GM23338 (cell line): ENCODE measurements at regions not wholly inside any gene's neighbourhood (a gene's known extent, or its start where the extent isn't known, plus 50 kb on each side); places are given as distances from the start of the nearest gene placed in this dataset.

Source experiments
- ATAC-seq: fragments of 200-7000 bp; cut with Tn5 transposase; 3 replicates; pipeline ENCODE4 v1.9.1; 2020
- DNase-seq: peaks from one replicate; pipeline ENCODE4 v3.0.0-alpha.2; 2015; ENCODE audit warnings: low spot score
- H2AFZ ChIP-seq: fragments of 200-600 bp; sonication (generic); 2 replicates; pipeline ENCODE4 v1.8.0; 2016; ENCODE audit warnings: antibody characterized with exemption, mild to moderate bottlenecking, moderate library complexity
- H3F3A ChIP-seq: fragments of 200-600 bp; sonication (generic); replicated peaks from 2 replicates; pipeline ENCODE4 v1.8.0; 2017; ENCODE audit warnings: antibody characterized with exemption, mixed run types, low read depth
- H3K27ac ChIP-seq: fragments of 200-600 bp; sonication (generic); 2 replicates; pipeline ENCODE4 v1.6.1; 2016; ENCODE audit warnings: low read depth
- H3K27me3 ChIP-seq: fragments of 200-600 bp; sonication (generic); 2 replicates; pipeline ENCODE4 v1.8.0; 2016; ENCODE audit warnings: mild to moderate bottlenecking, mixed run types, moderate library complexity; ENCODE audit not compliant: insufficient read depth
- H3K36me3 ChIP-seq: fragments of 200-600 bp; sonication (generic); 2 replicates; pipeline ENCODE4 v1.8.0; 2016; ENCODE audit warnings: mild to moderate bottlenecking; ENCODE audit not compliant: insufficient read depth
- H3K4me1 ChIP-seq: fragments of 200-600 bp; sonication (generic); 2 replicates; pipeline ENCODE4 v1.8.0; 2016; ENCODE audit warnings: mild to moderate bottlenecking, moderate library complexity; ENCODE audit not compliant: insufficient read depth
- H3K4me2 ChIP-seq: fragments of 200-600 bp; sonication (generic); 2 replicates; pipeline ENCODE4 v1.7.1; 2017; ENCODE audit warnings: mixed run types
- H3K4me3 ChIP-seq: fragments of 200-600 bp; sonication (generic); 2 replicates; pipeline ENCODE4 v1.6.1; 2016; ENCODE audit warnings: mixed run types
- H3K79me2 ChIP-seq: fragments of 200-600 bp; sonication (generic); replicated peaks from 2 replicates; pipeline ENCODE4 v1.8.0; 2017; ENCODE audit warnings: mild to moderate bottlenecking; ENCODE audit not compliant: insufficient read depth
- H3K9me2 ChIP-seq: fragments of 200-600 bp; sonication (generic); 2 replicates; pipeline ENCODE4 v1.8.0; 2017; ENCODE audit not compliant: insufficient read depth
- H4K20me1 ChIP-seq: fragments of 200-600 bp; sonication (generic); replicated peaks from 2 replicates; pipeline ENCODE4 v1.8.0; 2017; ENCODE audit warnings: mild to moderate bottlenecking; ENCODE audit not compliant: insufficient read depth
- H3K27ac Mint-ChIP-seq: 2 replicates; pipeline ENCODE4 v1.8.0; 2020; ENCODE audit warnings: inconsistent platforms, mild to moderate bottlenecking, moderate library complexity, mixed read lengths
- H3K27me3 Mint-ChIP-seq: 3 replicates; pipeline ENCODE4 v1.8.0; 2022; ENCODE audit warnings: low read depth, mild to moderate bottlenecking, moderate library complexity, mixed read lengths, inconsistent platforms; ENCODE audit not compliant: insufficient read depth, poor library complexity
- H3K36me3 Mint-ChIP-seq: 3 replicates; pipeline ENCODE4 v1.8.0; 2021; ENCODE audit warnings: low read depth, mild to moderate bottlenecking, inconsistent platforms, moderate library complexity, mixed read lengths
- H3K4me1 Mint-ChIP-seq: 3 replicates; pipeline ENCODE4 v1.8.0; 2020; ENCODE audit warnings: mild to moderate bottlenecking, inconsistent platforms, mixed read lengths
- H3K4me3 Mint-ChIP-seq: 3 replicates; pipeline ENCODE4 v1.8.0; 2021; ENCODE audit warnings: moderate library complexity, mild to moderate bottlenecking, inconsistent platforms, mixed read lengths
- H3K9me3 Mint-ChIP-seq: 3 replicates; pipeline ENCODE4 v1.8.0; 2020; ENCODE audit warnings: moderate library complexity, mild to moderate bottlenecking, inconsistent platforms, mixed read lengths
- CREB1 ChIP-seq: fragments of 250-450 bp; sonication (Bioruptor Pico); IDR thresholded peaks from 2 replicates; pipeline ENCODE4 v1.5.0; 2020; ENCODE audit warnings: low read depth, mild to moderate bottlenecking, moderate library complexity
- EZH2 ChIP-seq: fragments of 200-600 bp; sonication (generic); IDR thresholded peaks from one replicate; pipeline ENCODE4 v1.8.0; 2017; ENCODE audit warnings: antibody characterized with exemption, mild to moderate bottlenecking, low read depth; ENCODE audit not compliant: unreplicated experiment
- EZH2phosphoT487 ChIP-seq: fragments of 200-600 bp; sonication (generic); IDR thresholded peaks from one replicate; pipeline ENCODE4 v1.8.1; 2018; ENCODE audit warnings: antibody characterized with exemption; ENCODE audit not compliant: unreplicated experiment
- JUNB ChIP-seq: IDR thresholded peaks from one replicate; pipeline ENCODE4 v1.6.1; 2016; ENCODE audit warnings: antibody characterized with exemption; ENCODE audit not compliant: unreplicated experiment
- NANOG ChIP-seq: IDR thresholded peaks from 2 replicates; pipeline ENCODE4 v1.6.1; 2016; ENCODE audit warnings: antibody characterized with exemption, borderline replicate concordance
- POLR2AphosphoS5 ChIP-seq: IDR thresholded peaks from 2 replicates; pipeline ENCODE4 v1.6.1; 2016; ENCODE audit warnings: antibody characterized with exemption, low read depth
- STAT1 ChIP-seq: IDR thresholded peaks from one replicate; pipeline ENCODE4 v1.6.1; 2016; ENCODE audit warnings: antibody characterized with exemption; ENCODE audit not compliant: unreplicated experiment
- ZNF114 ChIP-seq: fragments of 250-450 bp; sonication (Bioruptor Pico); IDR thresholded peaks from 2 replicates; pipeline ENCODE4 v1.5.0; 2020; ENCODE audit warnings: mild to moderate bottlenecking, moderate library complexity
- ZNF331 ChIP-seq: fragments of 250-450 bp; sonication (Bioruptor Pico); IDR thresholded peaks from 2 replicates; pipeline ENCODE4 v1.5.0; 2020; ENCODE audit warnings: low read depth, mild to moderate bottlenecking, moderate library complexity
- TF ChIP-seq, protein P1 (sequence below), 2 experiments: fragments of 200-600 bp in 1 of 2; sonication (generic) in 1 of 2; conservative IDR thresholded peaks; 2 replicates each; pipeline versions ENCODE4 v1.5.1 to v1.6.1; 2016 to 2017; ENCODE audit warnings: antibody characterized with exemption in 2 of 2, low read depth in 2 of 2, mild to moderate bottlenecking in 2 of 2, moderate library complexity in 1 of 2
- TF ChIP-seq, protein P2 (sequence below): IDR thresholded peaks from 2 replicates; pipeline ENCODE4 v1.6.1; 2016; ENCODE audit warnings: antibody characterized with exemption
- TF ChIP-seq, protein P3 (sequence below): IDR thresholded peaks from one replicate; pipeline ENCODE4 v1.6.1; 2018; ENCODE audit warnings: antibody characterized with exemption; ENCODE audit not compliant: unreplicated experiment
- TF ChIP-seq, protein P4 (sequence below): fragments of 250-450 bp; sonication (Bioruptor Pico); IDR thresholded peaks from 2 replicates; pipeline ENCODE4 v1.5.0; 2020; ENCODE audit warnings: mild to moderate bottlenecking, moderate library complexity

DNA sequence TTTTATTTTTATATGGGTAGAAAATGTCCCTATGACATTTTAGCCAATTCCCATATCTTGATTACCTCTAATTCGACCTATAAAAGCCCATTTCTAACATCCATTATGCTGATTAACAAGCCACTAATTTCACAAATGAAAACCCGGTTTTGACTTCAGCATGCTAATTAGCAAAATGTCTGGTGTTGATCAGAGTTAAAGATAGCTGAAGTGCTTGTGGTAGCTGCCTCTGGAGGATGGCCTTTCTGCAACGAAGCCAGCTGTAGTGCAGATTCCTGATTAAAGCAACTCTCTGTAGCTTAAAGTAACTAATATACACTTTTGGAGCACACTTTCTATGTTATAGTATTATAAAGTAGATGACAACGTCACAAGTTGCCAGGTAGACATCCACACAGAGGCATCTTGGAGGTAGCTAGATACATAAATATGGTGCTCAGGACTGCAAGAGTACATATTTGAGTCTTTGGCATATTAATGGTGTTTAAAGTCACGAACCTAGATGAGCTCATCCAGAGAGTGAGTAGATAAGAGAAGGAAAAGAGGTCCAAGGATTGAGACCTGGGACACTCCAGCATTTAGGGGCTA, 239.5 kb downstream of the BRINP2 start:
- H3K27ac Mint-ChIP-seq = no peak overlapping the region
- Histone ChIP-seq H3K4me1 (peaks cover 6% of the 10 kb centered on the region; the same call in 1 of the 2 replicates), H3K27ac (no peak overlapping the region), H4K20me1 (no peaks in the 10 kb centered on the region), H3K27me3 (no peaks in the 10 kb centered on the region), H3K9me2 (peaks cover 5% of the 10 kb centered on the region; the same call in 1 of the 2 replicates), H3F3A (no peaks in the 10 kb centered on the region), H3K4me3 (no peak overlapping the region), H2AFZ (no peak overlapping the region), H3K79me2 (no peaks in the 10 kb centered on the region), H3K36me3 (no peaks in the 10 kb centered on the region), H3K4me2 (no peak overlapping the region)
- no peak overlapping the region for H3K4me3 Mint-ChIP-seq
- peaks cover 16% of the 10 kb centered on the region for H3K9me3 Mint-ChIP-seq
- DNase-seq = no peak
- H3K36me3 Mint-ChIP-seq = peaks cover 13% of the 10 kb centered on the region
- no peak for ATAC-seq
- TF ChIP-seq, protein P1, sequence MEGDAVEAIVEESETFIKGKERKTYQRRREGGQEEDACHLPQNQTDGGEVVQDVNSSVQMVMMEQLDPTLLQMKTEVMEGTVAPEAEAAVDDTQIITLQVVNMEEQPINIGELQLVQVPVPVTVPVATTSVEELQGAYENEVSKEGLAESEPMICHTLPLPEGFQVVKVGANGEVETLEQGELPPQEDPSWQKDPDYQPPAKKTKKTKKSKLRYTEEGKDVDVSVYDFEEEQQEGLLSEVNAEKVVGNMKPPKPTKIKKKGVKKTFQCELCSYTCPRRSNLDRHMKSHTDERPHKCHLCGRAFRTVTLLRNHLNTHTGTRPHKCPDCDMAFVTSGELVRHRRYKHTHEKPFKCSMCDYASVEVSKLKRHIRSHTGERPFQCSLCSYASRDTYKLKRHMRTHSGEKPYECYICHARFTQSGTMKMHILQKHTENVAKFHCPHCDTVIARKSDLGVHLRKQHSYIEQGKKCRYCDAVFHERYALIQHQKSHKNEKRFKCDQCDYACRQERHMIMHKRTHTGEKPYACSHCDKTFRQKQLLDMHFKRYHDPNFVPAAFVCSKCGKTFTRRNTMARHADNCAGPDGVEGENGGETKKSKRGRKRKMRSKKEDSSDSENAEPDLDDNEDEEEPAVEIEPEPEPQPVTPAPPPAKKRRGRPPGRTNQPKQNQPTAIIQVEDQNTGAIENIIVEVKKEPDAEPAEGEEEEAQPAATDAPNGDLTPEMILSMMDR (conservative IDR thresholded peaks at IDR 0.05; ENCODE audit: low read depth in 2 of 2) = no peak
- TF ChIP-seq CREB1 (CRISPR knock-in tag) (no peak), JUNB (no peak), STAT1 (no peak), EZH2phosphoT487 (no peak), NANOG (no peak), ZNF114 (CRISPR knock-in tag) (no peak), ZNF331 (CRISPR knock-in tag) (no peak), EZH2 (no peak), POLR2AphosphoS5 (no peak)
- TF ChIP-seq, protein P2, sequence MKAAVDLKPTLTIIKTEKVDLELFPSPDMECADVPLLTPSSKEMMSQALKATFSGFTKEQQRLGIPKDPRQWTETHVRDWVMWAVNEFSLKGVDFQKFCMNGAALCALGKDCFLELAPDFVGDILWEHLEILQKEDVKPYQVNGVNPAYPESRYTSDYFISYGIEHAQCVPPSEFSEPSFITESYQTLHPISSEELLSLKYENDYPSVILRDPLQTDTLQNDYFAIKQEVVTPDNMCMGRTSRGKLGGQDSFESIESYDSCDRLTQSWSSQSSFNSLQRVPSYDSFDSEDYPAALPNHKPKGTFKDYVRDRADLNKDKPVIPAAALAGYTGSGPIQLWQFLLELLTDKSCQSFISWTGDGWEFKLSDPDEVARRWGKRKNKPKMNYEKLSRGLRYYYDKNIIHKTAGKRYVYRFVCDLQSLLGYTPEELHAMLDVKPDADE = no peak
- TF ChIP-seq, protein P3, sequence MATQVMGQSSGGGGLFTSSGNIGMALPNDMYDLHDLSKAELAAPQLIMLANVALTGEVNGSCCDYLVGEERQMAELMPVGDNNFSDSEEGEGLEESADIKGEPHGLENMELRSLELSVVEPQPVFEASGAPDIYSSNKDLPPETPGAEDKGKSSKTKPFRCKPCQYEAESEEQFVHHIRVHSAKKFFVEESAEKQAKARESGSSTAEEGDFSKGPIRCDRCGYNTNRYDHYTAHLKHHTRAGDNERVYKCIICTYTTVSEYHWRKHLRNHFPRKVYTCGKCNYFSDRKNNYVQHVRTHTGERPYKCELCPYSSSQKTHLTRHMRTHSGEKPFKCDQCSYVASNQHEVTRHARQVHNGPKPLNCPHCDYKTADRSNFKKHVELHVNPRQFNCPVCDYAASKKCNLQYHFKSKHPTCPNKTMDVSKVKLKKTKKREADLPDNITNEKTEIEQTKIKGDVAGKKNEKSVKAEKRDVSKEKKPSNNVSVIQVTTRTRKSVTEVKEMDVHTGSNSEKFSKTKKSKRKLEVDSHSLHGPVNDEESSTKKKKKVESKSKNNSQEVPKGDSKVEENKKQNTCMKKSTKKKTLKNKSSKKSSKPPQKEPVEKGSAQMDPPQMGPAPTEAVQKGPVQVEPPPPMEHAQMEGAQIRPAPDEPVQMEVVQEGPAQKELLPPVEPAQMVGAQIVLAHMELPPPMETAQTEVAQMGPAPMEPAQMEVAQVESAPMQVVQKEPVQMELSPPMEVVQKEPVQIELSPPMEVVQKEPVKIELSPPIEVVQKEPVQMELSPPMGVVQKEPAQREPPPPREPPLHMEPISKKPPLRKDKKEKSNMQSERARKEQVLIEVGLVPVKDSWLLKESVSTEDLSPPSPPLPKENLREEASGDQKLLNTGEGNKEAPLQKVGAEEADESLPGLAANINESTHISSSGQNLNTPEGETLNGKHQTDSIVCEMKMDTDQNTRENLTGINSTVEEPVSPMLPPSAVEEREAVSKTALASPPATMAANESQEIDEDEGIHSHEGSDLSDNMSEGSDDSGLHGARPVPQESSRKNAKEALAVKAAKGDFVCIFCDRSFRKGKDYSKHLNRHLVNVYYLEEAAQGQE = no peak
- TF ChIP-seq, protein P4, sequence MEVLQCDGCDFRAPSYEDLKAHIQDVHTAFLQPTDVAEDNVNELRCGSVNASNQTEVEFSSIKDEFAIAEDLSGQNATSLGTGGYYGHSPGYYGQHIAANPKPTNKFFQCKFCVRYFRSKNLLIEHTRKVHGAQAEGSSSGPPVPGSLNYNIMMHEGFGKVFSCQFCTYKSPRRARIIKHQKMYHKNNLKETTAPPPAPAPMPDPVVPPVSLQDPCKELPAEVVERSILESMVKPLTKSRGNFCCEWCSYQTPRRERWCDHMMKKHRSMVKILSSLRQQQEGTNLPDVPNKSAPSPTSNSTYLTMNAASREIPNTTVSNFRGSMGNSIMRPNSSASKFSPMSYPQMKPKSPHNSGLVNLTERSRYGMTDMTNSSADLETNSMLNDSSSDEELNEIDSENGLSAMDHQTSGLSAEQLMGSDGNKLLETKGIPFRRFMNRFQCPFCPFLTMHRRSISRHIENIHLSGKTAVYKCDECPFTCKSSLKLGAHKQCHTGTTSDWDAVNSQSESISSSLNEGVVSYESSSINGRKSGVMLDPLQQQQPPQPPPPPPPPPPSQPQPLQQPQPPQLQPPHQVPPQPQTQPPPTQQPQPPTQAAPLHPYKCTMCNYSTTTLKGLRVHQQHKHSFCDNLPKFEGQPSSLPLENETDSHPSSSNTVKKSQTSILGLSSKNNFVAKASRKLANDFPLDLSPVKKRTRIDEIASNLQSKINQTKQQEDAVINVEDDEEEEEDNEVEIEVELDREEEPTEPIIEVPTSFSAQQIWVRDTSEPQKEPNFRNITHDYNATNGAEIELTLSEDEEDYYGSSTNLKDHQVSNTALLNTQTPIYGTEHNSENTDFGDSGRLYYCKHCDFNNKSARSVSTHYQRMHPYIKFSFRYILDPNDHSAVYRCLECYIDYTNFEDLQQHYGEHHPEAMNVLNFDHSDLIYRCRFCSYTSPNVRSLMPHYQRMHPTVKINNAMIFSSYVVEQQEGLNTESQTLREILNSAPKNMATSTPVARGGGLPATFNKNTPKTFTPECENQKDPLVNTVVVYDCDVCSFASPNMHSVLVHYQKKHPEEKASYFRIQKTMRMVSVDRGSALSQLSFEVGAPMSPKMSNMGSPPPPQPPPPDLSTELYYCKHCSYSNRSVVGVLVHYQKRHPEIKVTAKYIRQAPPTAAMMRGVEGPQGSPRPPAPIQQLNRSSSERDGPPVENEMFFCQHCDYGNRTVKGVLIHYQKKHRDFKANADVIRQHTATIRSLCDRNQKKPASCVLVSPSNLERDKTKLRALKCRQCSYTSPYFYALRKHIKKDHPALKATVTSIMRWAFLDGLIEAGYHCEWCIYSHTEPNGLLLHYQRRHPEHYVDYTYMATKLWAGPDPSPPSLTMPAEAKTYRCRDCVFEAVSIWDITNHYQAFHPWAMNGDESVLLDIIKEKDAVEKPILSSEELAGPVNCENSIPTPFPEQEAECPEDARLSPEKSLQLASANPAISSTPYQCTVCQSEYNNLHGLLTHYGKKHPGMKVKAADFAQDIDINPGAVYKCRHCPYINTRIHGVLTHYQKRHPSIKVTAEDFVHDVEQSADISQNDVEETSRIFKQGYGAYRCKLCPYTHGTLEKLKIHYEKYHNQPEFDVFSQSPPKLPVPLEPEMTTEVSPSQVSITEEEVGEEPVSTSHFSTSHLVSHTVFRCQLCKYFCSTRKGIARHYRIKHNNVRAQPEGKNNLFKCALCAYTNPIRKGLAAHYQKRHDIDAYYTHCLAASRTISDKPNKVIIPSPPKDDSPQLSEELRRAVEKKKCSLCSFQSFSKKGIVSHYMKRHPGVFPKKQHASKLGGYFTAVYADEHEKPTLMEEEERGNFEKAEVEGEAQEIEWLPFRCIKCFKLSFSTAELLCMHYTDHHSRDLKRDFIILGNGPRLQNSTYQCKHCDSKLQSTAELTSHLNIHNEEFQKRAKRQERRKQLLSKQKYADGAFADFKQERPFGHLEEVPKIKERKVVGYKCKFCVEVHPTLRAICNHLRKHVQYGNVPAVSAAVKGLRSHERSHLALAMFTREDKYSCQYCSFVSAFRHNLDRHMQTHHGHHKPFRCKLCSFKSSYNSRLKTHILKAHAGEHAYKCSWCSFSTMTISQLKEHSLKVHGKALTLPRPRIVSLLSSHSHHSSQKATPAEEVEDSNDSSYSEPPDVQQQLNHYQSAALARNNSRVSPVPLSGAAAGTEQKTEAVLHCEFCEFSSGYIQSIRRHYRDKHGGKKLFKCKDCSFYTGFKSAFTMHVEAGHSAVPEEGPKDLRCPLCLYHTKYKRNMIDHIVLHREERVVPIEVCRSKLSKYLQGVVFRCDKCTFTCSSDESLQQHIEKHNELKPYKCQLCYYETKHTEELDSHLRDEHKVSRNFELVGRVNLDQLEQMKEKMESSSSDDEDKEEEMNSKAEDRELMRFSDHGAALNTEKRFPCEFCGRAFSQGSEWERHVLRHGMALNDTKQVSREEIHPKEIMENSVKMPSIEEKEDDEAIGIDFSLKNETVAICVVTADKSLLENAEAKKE = no peak
- H3K27me3 Mint-ChIP-seq = peaks cover 7% of the 10 kb centered on the region
- peaks cover 5% of the 10 kb centered on the region for H3K4me1 Mint-ChIP-seq
